ENCODE measurements at regions not wholly inside any gene's neighbourhood (a gene's known extent, or its start where the extent isn't known, plus 50 kb on each side); places are given as distances from the start of the nearest gene placed in this dataset.

DNA sequence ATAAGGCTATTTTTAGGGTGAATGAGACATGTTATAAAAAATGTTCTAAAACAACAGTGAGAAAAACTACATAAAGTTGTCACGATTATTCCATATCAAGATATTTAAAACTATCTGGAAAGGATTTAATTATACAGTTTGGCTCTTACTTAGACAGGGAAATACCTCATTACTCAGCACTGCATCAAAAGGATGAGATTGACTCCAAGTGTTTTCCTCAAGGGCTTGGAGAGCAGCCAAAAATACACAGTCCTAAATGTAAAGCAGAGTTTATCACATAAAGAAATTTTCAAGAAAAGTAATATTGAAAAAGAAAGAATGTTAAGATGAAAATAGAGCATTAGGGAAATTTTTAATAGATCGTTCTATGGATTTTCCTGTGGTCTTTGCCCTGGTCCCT, 285.5 kb upstream of the NETO1 start:
- no peaks in the 10 kb centered on the region for H3K36me3 Mint-ChIP-seq (ENCODE audit: insufficient read depth in 1 of 3, low read depth in 3 of 3)
- no peak overlapping the region for H3K27ac ChIP-seq (ENCODE audit: insufficient read length, low read depth, low read length)
- H3K27ac Mint-ChIP-seq, result no peak overlapping the region
- 100% methylated on average over 1 of the region's 2 CpGs for WGBS (ENCODE audit: extremely low coverage, insufficient read length, low lambda C conversion rate)
- DNase-seq, result no peak
- H3K23me2 ChIP-seq (ENCODE audit: insufficient read length, low read depth, low read length, poor library complexity, severe bottlenecking), result no peaks in the 10 kb centered on the region
- H3K9ac ChIP-seq (ENCODE audit: extremely low read depth, insufficient read length, low read length), result no peak overlapping the region
- H3K27me3 Mint-ChIP-seq (ENCODE audit: low read depth), result no peaks in the 10 kb centered on the region
- H2AFZ ChIP-seq (ENCODE audit: low read length), result no peak overlapping the region
- no peak overlapping the region for H3K18ac ChIP-seq (ENCODE audit: insufficient read length, low read depth, low read length)
- H4K8ac ChIP-seq (replicated peaks; ENCODE audit: insufficient read length, low read depth, low read length), result no peak overlapping the region
- no peak overlapping the region for H3K23ac ChIP-seq (ENCODE audit: insufficient read length, low read depth, low read length)
- no peak overlapping the region for H3K14ac ChIP-seq (ENCODE audit: insufficient read depth, low read length)
- no peaks in the 10 kb centered on the region for H4K20me1 ChIP-seq (ENCODE audit: control insufficient read depth, insufficient read depth, insufficient read length)
- H3K4ac ChIP-seq (ENCODE audit: low read depth, low read length), result no peak overlapping the region
- H4K91ac ChIP-seq (ENCODE audit: insufficient read length, low read depth, low read length), result no peak overlapping the region
- H3K4me1 ChIP-seq (ENCODE audit: insufficient read depth, low read length), result no peaks in the 10 kb centered on the region
- no peak overlapping the region for H2BK120ac ChIP-seq (ENCODE audit: low read depth, low read length, poor library complexity, severe bottlenecking)
- H3K79me1 ChIP-seq (ENCODE audit: insufficient read depth, low read depth, low read length, poor library complexity, severe bottlenecking), result no peaks in the 10 kb centered on the region
- no peak overlapping the region for H3K56ac ChIP-seq (ENCODE audit: insufficient read length, low read depth, low read length)
- no peak overlapping the region for H3K4me3 Mint-ChIP-seq
- H3K27me3 ChIP-seq (ENCODE audit: insufficient read depth, low read length), result no peaks in the 10 kb centered on the region
- H3K4me2 ChIP-seq (ENCODE audit: insufficient read depth, insufficient read length, low read length), result no peak overlapping the region
- no peak overlapping the region for H2AK5ac ChIP-seq (ENCODE audit: insufficient read length, low read length)
- H4K5ac ChIP-seq (ENCODE audit: insufficient read length, low read depth, low read length), result no peak overlapping the region
- H2BK20ac ChIP-seq (ENCODE audit: low read depth, low read length, poor library complexity, severe bottlenecking), result no peak overlapping the region
- TF ChIP-seq, protein P1, sequence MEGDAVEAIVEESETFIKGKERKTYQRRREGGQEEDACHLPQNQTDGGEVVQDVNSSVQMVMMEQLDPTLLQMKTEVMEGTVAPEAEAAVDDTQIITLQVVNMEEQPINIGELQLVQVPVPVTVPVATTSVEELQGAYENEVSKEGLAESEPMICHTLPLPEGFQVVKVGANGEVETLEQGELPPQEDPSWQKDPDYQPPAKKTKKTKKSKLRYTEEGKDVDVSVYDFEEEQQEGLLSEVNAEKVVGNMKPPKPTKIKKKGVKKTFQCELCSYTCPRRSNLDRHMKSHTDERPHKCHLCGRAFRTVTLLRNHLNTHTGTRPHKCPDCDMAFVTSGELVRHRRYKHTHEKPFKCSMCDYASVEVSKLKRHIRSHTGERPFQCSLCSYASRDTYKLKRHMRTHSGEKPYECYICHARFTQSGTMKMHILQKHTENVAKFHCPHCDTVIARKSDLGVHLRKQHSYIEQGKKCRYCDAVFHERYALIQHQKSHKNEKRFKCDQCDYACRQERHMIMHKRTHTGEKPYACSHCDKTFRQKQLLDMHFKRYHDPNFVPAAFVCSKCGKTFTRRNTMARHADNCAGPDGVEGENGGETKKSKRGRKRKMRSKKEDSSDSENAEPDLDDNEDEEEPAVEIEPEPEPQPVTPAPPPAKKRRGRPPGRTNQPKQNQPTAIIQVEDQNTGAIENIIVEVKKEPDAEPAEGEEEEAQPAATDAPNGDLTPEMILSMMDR (conservative IDR thresholded peaks at IDR 0.05), result no peak
- H3T11ph ChIP-seq (ENCODE audit: low read length), result no peak overlapping the region
- no peak overlapping the region for H2BK5ac ChIP-seq (ENCODE audit: insufficient read length, low read length)
- H3K79me2 ChIP-seq (ENCODE audit: insufficient read depth, low read length), result no peaks in the 10 kb centered on the region
- H3K4me1 Mint-ChIP-seq, result no peaks in the 10 kb centered on the region
- H2BK12ac ChIP-seq (ENCODE audit: insufficient read length, low read depth, low read length), result no peak overlapping the region
- no peaks in the 10 kb centered on the region for H3K9me3 ChIP-seq (ENCODE audit: control insufficient read depth, low read depth, low read length)
- no peak overlapping the region for H2BK15ac ChIP-seq (ENCODE audit: low read depth, low read length)
- no peaks in the 10 kb centered on the region; a peak in 1 of 5 replicates for H3K9me3 Mint-ChIP-seq

Data from H9 (cell line).